Lower lobe of right lung (tissue), 2 donors: ENCODE measurements at regions not wholly inside any gene's neighbourhood (a gene's known extent, or its start where the extent isn't known, plus 50 kb on each side); places are given as distances from the start of the nearest gene placed in this dataset.

Source experiments
- ATAC-seq, 2 donors: fragments of 200-7000 bp; cut with Tn5 transposase; one replicate each; pipeline ENCODE4 v1.9.1; 2020 to 2022; ENCODE audit warnings: mild to moderate bottlenecking in 2 of 2, moderate library complexity in 2 of 2
- DNase-seq: peaks from one replicate; pipeline ENCODE4 v3.0.0-alpha.2; 2020
- H3K27ac ChIP-seq: fragments of 200-600 bp; one replicate; pipeline ENCODE4 v1.8.0; 2022
- H3K27me3 ChIP-seq: fragments of 200-600 bp; one replicate; pipeline ENCODE4 v1.8.0; 2022; ENCODE audit warnings: low read depth
- H3K36me3 ChIP-seq: fragments of 200-600 bp; one replicate; pipeline ENCODE4 v1.8.0; 2022; ENCODE audit warnings: mild to moderate bottlenecking
- H3K4me1 ChIP-seq: fragments of 200-600 bp; one replicate; pipeline ENCODE4 v1.8.0; 2022
- H3K4me3 ChIP-seq: fragments of 200-600 bp; one replicate; pipeline ENCODE4 v1.8.0; 2022; ENCODE audit warnings: mild to moderate bottlenecking
- H3K9me3 ChIP-seq: fragments of 200-600 bp; one replicate; pipeline ENCODE4 v1.8.0; 2022
- CTCF ChIP-seq: fragments of 200-600 bp; IDR thresholded peaks from one replicate; pipeline ENCODE4 v1.8.0; 2022; ENCODE audit warnings: antibody characterized with exemption, mild to moderate bottlenecking
- intact Hi-C: fragments of 100-400 bp; cut with DNase I; formaldehyde crosslinking; loops from one replicate; pipeline ENCODE4 v1.11.0; 2022
- donor health status: DM: no; HTN: yes; CAD: no; lungs with severe emphysema.

- Histone ChIP-seq H3K36me3 (no peaks in the 10 kb centered on the region), H3K27me3 (no peaks in the 10 kb centered on the region), H3K27ac (no peak overlapping the region), H3K9me3 (no peaks in the 10 kb centered on the region), H3K4me1 (no peaks in the 10 kb centered on the region), H3K4me3 (no peak overlapping the region)
- ATAC-seq (peak; percentile 81 to 85), DNase-seq (peak; percentile 49)
- TF ChIP-seq CTCF: no peak
- intact Hi-C loops: no loop called here
Observed at GRCh38 chr5:63053019-63053638, 474.5 kb downstream of the LRRC70 start.

- no peak for ATAC-seq
- no peaks in the 10 kb centered on the region for H3K9me3 ChIP-seq
- no peaks in the 10 kb centered on the region for H3K27me3 ChIP-seq
- DNase-seq: no peak
- intact Hi-C loops: no loop called here
- no peak for TF ChIP-seq CTCF
- H3K4me1 ChIP-seq: no peaks in the 10 kb centered on the region
- H3K27ac ChIP-seq: no peak overlapping the region
- no peaks in the 10 kb centered on the region for H3K36me3 ChIP-seq
- no peak overlapping the region for H3K4me3 ChIP-seq
Observed at GRCh38 chr5:63050916-63051315, 472.3 kb downstream of the LRRC70 start.

GRCh38 chr5:63049935-63050334 lies 471.3 kb downstream of the LRRC70 start:
- no peaks in the 10 kb centered on the region for H3K4me1 ChIP-seq
- ATAC-seq: no peak
- intact Hi-C loops: no loop called here
- H3K27me3 ChIP-seq: no peaks in the 10 kb centered on the region
- H3K27ac ChIP-seq: no peak overlapping the region
- no peak overlapping the region for H3K4me3 ChIP-seq
- no peak for DNase-seq
- H3K36me3 ChIP-seq: no peaks in the 10 kb centered on the region
- TF ChIP-seq CTCF: no peak
- H3K9me3 ChIP-seq: no peaks in the 10 kb centered on the region

- no peaks in the 10 kb centered on the region for H3K36me3 ChIP-seq
- TF ChIP-seq CTCF: no peak
- intact Hi-C loops: no loop called here
- H3K27ac ChIP-seq: no peak overlapping the region
- H3K27me3 ChIP-seq: no peaks in the 10 kb centered on the region
- no peaks in the 10 kb centered on the region for H3K9me3 ChIP-seq
- DNase-seq: no peak
- H3K4me1 ChIP-seq: no peaks in the 10 kb centered on the region
- no peak overlapping the region for H3K4me3 ChIP-seq
- ATAC-seq: no peak
Observed at GRCh38 chr5:63043792-63044191, 465.2 kb downstream of the LRRC70 start.

- no peaks in the 10 kb centered on the region for H3K36me3 ChIP-seq
- DNase-seq (no peak), ATAC-seq (no peak)
- H3K4me3 ChIP-seq: no peak overlapping the region
- no peaks in the 10 kb centered on the region for H3K4me1 ChIP-seq
- no peaks in the 10 kb centered on the region for H3K27me3 ChIP-seq
- intact Hi-C loops: no loop called here
- peaks cover 24% of the 10 kb centered on the region for H3K9me3 ChIP-seq
- H3K27ac ChIP-seq: no peak overlapping the region
- TF ChIP-seq CTCF: no peak
Observed at GRCh38 chr5:63032343-63032742, 453.7 kb downstream of the LRRC70 start.

- Histone ChIP-seq H3K4me3 (no peak overlapping the region), H3K36me3 (no peaks in the 10 kb centered on the region), H3K9me3 (peaks cover 24% of the 10 kb centered on the region), H3K27ac (no peak overlapping the region), H3K27me3 (no peaks in the 10 kb centered on the region), H3K4me1 (no peaks in the 10 kb centered on the region)
- ATAC-seq: no peak
- intact Hi-C loops: no loop called here
- TF ChIP-seq CTCF: no peak
- DNase-seq: no peak
Observed at GRCh38 chr5:63029891-63030290, 451.3 kb downstream of the LRRC70 start.
